Thyroid gland (tissue), 4 donors: ENCODE measurements at regions not wholly inside any gene's neighbourhood (a gene's known extent, or its start where the extent isn't known, plus 50 kb on each side); places are given as distances from the start of the nearest gene placed in this dataset.

Experiments used
- CTCF ChIP-seq, 6 experiments: fragments of 200-600 bp in 3 of 6; fragments of 450-650 bp in 3 of 6; sonication (generic) in 3 of 6; IDR thresholded peaks; one replicate each; pipeline ENCODE4 v1.5.1; 2016 to 2019; ENCODE audit warnings: antibody characterized with exemption in 6 of 6, mild to moderate bottlenecking in 2 of 6, inconsistent platforms in 1 of 6, moderate library complexity in 1 of 6
- POLR2A ChIP-seq, 2 donors: fragments of 450-650 bp; IDR thresholded peaks; one replicate each; pipeline ENCODE4 v1.6.1; 2017; ENCODE audit warnings: antibody characterized with exemption in 2 of 2, mild to moderate bottlenecking in 2 of 2, moderate library complexity in 1 of 2

DNA sequence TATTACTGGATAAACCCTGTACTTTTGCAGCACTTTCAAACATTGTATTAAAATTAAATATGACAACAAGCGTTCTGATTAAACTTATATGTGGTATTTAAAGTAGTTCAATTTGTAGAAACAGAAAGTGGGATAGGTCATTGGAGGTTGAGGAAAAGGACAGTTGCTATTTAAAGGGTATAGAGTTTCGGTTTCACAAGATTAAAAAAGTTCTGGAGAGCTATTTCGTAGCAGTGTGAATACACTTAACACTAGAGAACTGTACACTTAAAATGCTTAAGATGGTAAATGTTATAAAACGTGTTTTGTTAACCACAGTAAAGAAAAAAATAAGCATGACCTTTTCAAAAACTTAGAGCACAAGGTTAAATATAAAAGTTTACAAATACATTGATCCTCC is 382.1 kb downstream of the BRINP1 start:
- TF ChIP-seq POLR2A (IDR thresholded peaks at IDR 0.05) (no peak), CTCF (IDR thresholded peaks at IDR 0.05) (no peak)
